Spleen (tissue), 11 donors: ENCODE measurements at regions not wholly inside any gene's neighbourhood (a gene's known extent, or its start where the extent isn't known, plus 50 kb on each side); places are given as distances from the start of the nearest gene placed in this dataset.

Experiments
- DNase-seq: peaks from one replicate; pipeline ENCODE4 v3.0.0-alpha.2; 2020
- H3K27ac ChIP-seq, 8 donors: fragments of 200-600 bp; sonication (generic) in 7 of 8; 1 replicate in 4 of 8; 2 replicates in 4 of 8; pipeline versions ENCODE4 v1.5.0 to v1.8.0; 2016 to 2021; ENCODE audit warnings: inconsistent platforms in 4 of 8, mild to moderate bottlenecking in 4 of 8, moderate library complexity in 1 of 8
- H3K27me3 ChIP-seq, 7 donors: fragments of 200-600 bp; sonication (generic) in 6 of 7; replicated peaks in 1 of 7; 1 replicate in 4 of 7; 2 replicates in 3 of 7; pipeline versions ENCODE4 v1.5.0 to v1.8.0; 2016 to 2021; ENCODE audit warnings: inconsistent platforms in 3 of 7, mild to moderate bottlenecking in 1 of 7
- H3K36me3 ChIP-seq, 6 donors: fragments of 200-600 bp; sonication (generic) in 5 of 6; 1 replicate in 4 of 6; 2 replicates in 2 of 6; pipeline versions ENCODE4 v1.5.0 to v1.8.0; 2016 to 2021; ENCODE audit warnings: inconsistent platforms in 2 of 6
- H3K4me1 ChIP-seq, 6 donors: fragments of 200-600 bp; sonication (generic) in 5 of 6; 1 replicate in 3 of 6; 2 replicates in 3 of 6; pipeline versions ENCODE4 v1.5.0 to v1.8.0; 2016 to 2021; ENCODE audit warnings: inconsistent platforms in 3 of 6
- H3K4me3 ChIP-seq, 8 donors: fragments of 200-600 bp; sonication (generic) in 7 of 8; 1 replicate in 4 of 8; 2 replicates in 4 of 8; pipeline versions ENCODE4 v1.5.0 to v1.8.0; 2016 to 2021; ENCODE audit warnings: inconsistent platforms in 4 of 8, mild to moderate bottlenecking in 4 of 8, moderate library complexity in 2 of 8
- H3K9me3 ChIP-seq, 8 donors: fragments of 200-600 bp; sonication (generic) in 7 of 8; 1 replicate in 4 of 8; 2 replicates in 4 of 8; pipeline versions ENCODE4 v1.5.0 to v1.8.0; 2016 to 2021; ENCODE audit warnings: inconsistent platforms in 4 of 8
- CTCF ChIP-seq, 11 experiments: fragments of 200-600 bp in 7 of 11; fragments of 450-650 bp in 4 of 11; sonication (generic) in 4 of 11; IDR thresholded peaks in 8 of 11; conservative IDR thresholded peaks in 3 of 11; 1 replicate in 7 of 11; 2 replicates in 4 of 11; pipeline versions ENCODE4 v1.4.0 to v1.8.0; 2016 to 2021; ENCODE audit warnings: antibody characterized with exemption in 11 of 11, inconsistent platforms in 4 of 11, mild to moderate bottlenecking in 1 of 11
- POLR2A ChIP-seq, 3 donors: fragments of 450-650 bp; IDR thresholded peaks; one replicate each; pipeline ENCODE4 v1.5.1; 2017; ENCODE audit warnings: antibody characterized with exemption in 3 of 3, mild to moderate bottlenecking in 1 of 3
- POLR2AphosphoS5 ChIP-seq, 3 donors: sonication (generic); formaldehyde crosslinking; IDR thresholded peaks; one replicate each; pipeline ENCODE4 v1.5.1; 2017; ENCODE audit warnings: antibody characterized with exemption in 3 of 3
- WGBS, 5 donors: extraction: QIAGEN DNeasy Blood & Tissue Kit in 3 of 5; methylation state at CpG; one replicate each; pipeline versions ENCODE4 v1.1.5 to v1.1.7; 2013 to 2018; 5-methylcytosine and 5-hydroxymethylcytosine counted together
- intact Hi-C: fragments of 100-400 bp; cut with DNase I; formaldehyde crosslinking; loops from one replicate; pipeline ENCODE4 v1.15.0; 2023; ENCODE audit warnings: low total_unique reads
- donor health status: healthy with polysubstance abuse.
- donor health status: DM: no; HTN: no; CAD: no; lungs with moderate emphysema.
- donor health status: DM: no; HTN: no; CAD: no.
- donor health status: Bipolar disorder and iron deficiency.
- donor health status: healthy.
- donor health status: DM: no; HTN: no; CAD: no.
- donor health status: DM: yes; HTN: yes; CAD: no.

DNA sequence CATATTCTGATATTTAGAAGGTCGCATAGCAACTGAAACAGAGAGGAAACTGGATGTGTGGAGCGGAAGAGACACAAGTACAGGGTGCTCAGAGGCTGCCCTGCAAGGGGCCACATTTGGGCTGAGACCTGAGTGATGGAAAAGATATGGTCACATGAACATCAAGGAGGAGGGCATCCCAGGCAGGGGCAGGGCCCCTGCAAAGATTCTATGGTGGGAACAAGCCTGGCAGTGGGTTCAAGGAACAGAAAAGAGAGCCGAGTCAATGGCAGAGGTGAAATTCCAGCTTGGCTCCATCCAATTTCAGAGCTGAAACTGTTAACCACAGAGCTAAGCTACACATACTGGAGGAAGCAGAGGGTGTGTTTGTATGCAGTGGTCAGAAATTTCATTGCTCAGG lies 227.7 kb downstream of the PRDM2 start:
- Histone ChIP-seq H3K36me3 (no peaks in the 10 kb centered on the region), H3K9me3 (no peaks in the 10 kb centered on the region), H3K4me3 (no peak overlapping the region), H3K27ac (no peak overlapping the region), H3K27me3 (peaks cover 0 to 81% (median 8%) of the 10 kb centered on the region in 7 donors), H3K4me1 (no peaks in the 10 kb centered on the region)
- intact Hi-C loops = no loop called here
- DNase-seq = no peak
- TF ChIP-seq POLR2AphosphoS5 (IDR thresholded peaks at IDR 0.05) (no peak), POLR2A (IDR thresholded peaks at IDR 0.05) (no peak), CTCF (IDR thresholded peaks at IDR 0.05 in 8 of 11, conservative IDR thresholded peaks at IDR 0.05 in 3 of 11) (no peak)
- 76 to 85% (median 82%) methylated on average over 3 of the region's 3 CpGs for WGBS, 5 donors

DNA sequence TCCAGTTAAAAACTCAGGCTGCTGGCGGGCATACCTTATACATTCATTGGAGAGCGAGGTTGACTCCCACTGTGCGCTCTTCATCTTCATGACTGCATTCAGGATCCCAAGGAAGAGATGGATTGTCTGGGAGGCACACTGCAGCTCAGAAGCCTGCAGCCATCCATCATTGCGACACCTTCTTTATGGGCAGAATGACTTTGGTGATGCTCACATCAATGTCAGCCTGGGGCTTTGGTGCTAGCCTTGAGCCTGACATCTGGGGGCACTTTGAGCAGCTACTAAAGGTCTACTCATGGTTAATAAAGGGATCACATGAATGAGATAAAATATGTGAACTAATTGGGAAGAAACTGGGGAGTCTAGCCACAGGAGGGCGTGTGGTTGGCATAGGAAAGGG lies 229.3 kb downstream of the PRDM2 start:
- H3K27ac ChIP-seq = no peak overlapping the region
- no peaks in the 10 kb centered on the region for H3K9me3 ChIP-seq
- intact Hi-C loops = no loop called here
- peaks cover 0 to 81% (median 8%) of the 10 kb centered on the region in 7 donors for H3K27me3 ChIP-seq
- TF ChIP-seq CTCF (IDR thresholded peaks at IDR 0.05 in 8 of 11, conservative IDR thresholded peaks at IDR 0.05 in 3 of 11) (no peak), POLR2AphosphoS5 (IDR thresholded peaks at IDR 0.05) (no peak), POLR2A (IDR thresholded peaks at IDR 0.05) (no peak)
- no peak for DNase-seq
- H3K4me1 ChIP-seq = no peaks in the 10 kb centered on the region
- 67 to 81% (median 71%) methylated on average over 5 of the region's 5 CpGs for WGBS, 5 donors
- H3K36me3 ChIP-seq = no peaks in the 10 kb centered on the region
- no peak overlapping the region for H3K4me3 ChIP-seq

DNA sequence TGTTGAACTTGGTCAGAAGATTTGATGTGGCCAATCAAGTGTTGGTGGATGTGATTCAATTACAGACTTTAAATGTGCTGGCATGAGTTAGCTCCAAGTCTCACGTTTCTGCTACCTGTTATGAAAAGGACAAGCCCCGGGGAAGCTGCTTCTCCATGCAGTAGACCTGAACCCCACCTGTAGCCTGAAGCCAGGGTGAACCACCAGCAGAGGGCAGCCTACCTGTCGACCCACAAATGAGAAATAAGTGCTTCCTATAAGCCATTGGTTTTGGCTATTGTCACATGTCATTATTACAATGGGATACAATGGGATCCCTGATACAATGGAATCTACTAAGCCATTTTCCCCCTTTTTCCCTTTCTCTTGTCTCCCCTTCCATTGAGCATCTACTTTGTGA lies 230.2 kb downstream of the PRDM2 start:
- H3K27me3 ChIP-seq = peaks cover 0 to 79% (median 4%) of the 10 kb centered on the region in 7 donors
- TF ChIP-seq POLR2A (IDR thresholded peaks at IDR 0.05) (no peak), CTCF (IDR thresholded peaks at IDR 0.05 in 8 of 11, conservative IDR thresholded peaks at IDR 0.05 in 3 of 11) (peak in 4 of 11 experiments; percentile 28 to 33 (median 30))
- H3K9me3 ChIP-seq = no peaks in the 10 kb centered on the region
- DNase-seq = no peak
- no peaks in the 10 kb centered on the region for H3K4me1 ChIP-seq
- no peak overlapping the region for H3K27ac ChIP-seq
- H3K4me3 ChIP-seq = no peak overlapping the region
- WGBS, 5 donors = 23 to 37% (median 29%) methylated on average over 3 of the region's 3 CpGs
- no peaks in the 10 kb centered on the region for H3K36me3 ChIP-seq
- intact Hi-C loops = no loop called here

GRCh38 chr1:13931226-13931625 lies 231.2 kb downstream of the PRDM2 start:
- no peak for DNase-seq
- 76 to 89% (median 80%) methylated on average over 3 of the region's 3 CpGs for WGBS, 5 donors
- no peak for TF ChIP-seq CTCF (IDR thresholded peaks at IDR 0.05 in 8 of 11, conservative IDR thresholded peaks at IDR 0.05 in 3 of 11)
- TF ChIP-seq POLR2A (IDR thresholded peaks at IDR 0.05) = no peak
- no peak for TF ChIP-seq POLR2AphosphoS5 (IDR thresholded peaks at IDR 0.05)
- no peaks in the 10 kb centered on the region for H3K9me3 ChIP-seq
- peaks cover 0 to 69% (median 4%) of the 10 kb centered on the region in 7 donors for H3K27me3 ChIP-seq
- no peaks in the 10 kb centered on the region for H3K36me3 ChIP-seq
- intact Hi-C loops = no loop called here
- H3K4me1 ChIP-seq = no peaks in the 10 kb centered on the region
- no peak overlapping the region for H3K4me3 ChIP-seq
- no peak overlapping the region for H3K27ac ChIP-seq
